ENCODE measurements at regions not wholly inside any gene's neighbourhood (a gene's known extent, or its start where the extent isn't known, plus 50 kb on each side); places are given as distances from the start of the nearest gene placed in this dataset.

- Histone ChIP-seq H3K4me2 (ENCODE audit: low read length) (no peak overlapping the region), H3K79me1 (ENCODE audit: low read length) (no peaks in the 10 kb centered on the region), H3K27ac (ENCODE audit: low read depth, low read length) (no peak overlapping the region), H3K18ac (ENCODE audit: low read length) (no peak overlapping the region), H4K8ac (ENCODE audit: low read depth, low read length) (no peak overlapping the region), H3K4me3 (ENCODE audit: low read length) (no peak overlapping the region), H3K23ac (ENCODE audit: low read length) (no peak overlapping the region), H3K79me2 (ENCODE audit: control insufficient read depth, insufficient read depth, low read length) (no peaks in the 10 kb centered on the region), H4K5ac (ENCODE audit: low read length) (no peak overlapping the region), H2BK5ac (ENCODE audit: low read length) (no peak overlapping the region), H3K27me3 (ENCODE audit: insufficient read depth, low read length, poor library complexity) (no peaks in the 10 kb centered on the region), H3K4ac (ENCODE audit: low read depth, low read length) (no peak overlapping the region), H2AK5ac (ENCODE audit: low read length) (no peak overlapping the region), H2BK15ac (replicated peaks; ENCODE audit: low read depth) (no peak overlapping the region), H3K9ac (ENCODE audit: low read length) (no peak overlapping the region), H3K36me3 (ENCODE audit: control insufficient read depth, insufficient read depth, low read length) (no peaks in the 10 kb centered on the region), H3K4me1 (ENCODE audit: control insufficient read depth, low read depth, low read length) (no peaks in the 10 kb centered on the region), H2BK120ac (ENCODE audit: low read depth, low read length) (no peak overlapping the region), H3K56ac (ENCODE audit: low read length) (no peak overlapping the region)
- DNase-seq: no peak
- no CpG with 5 or more reads among the region's 4 CpGs for WGBS (ENCODE audit: extremely low coverage, insufficient coverage, low lambda C conversion rate)
Measured at GRCh38 chr11:10380921-10381320, 74.1 kb upstream of the AMPD3 start.

GRCh38 chr11:10381736-10382135 lies 73.3 kb upstream of the AMPD3 start:
- no peaks in the 10 kb centered on the region for H3K36me3 ChIP-seq (ENCODE audit: control insufficient read depth, insufficient read depth, low read length)
- DNase-seq: no peak
- H2BK5ac ChIP-seq (ENCODE audit: low read length): no peak overlapping the region
- no peak overlapping the region for H4K5ac ChIP-seq (ENCODE audit: low read length)
- H3K79me2 ChIP-seq (ENCODE audit: control insufficient read depth, insufficient read depth, low read length): no peaks in the 10 kb centered on the region
- no peaks in the 10 kb centered on the region for H3K4me1 ChIP-seq (ENCODE audit: control insufficient read depth, low read depth, low read length)
- no peak overlapping the region for H4K8ac ChIP-seq (ENCODE audit: low read depth, low read length)
- H2AK5ac ChIP-seq (ENCODE audit: low read length): no peak overlapping the region
- H3K27ac ChIP-seq (ENCODE audit: low read depth, low read length): no peak overlapping the region
- H3K4ac ChIP-seq (ENCODE audit: low read depth, low read length): no peak overlapping the region
- no peaks in the 10 kb centered on the region for H3K27me3 ChIP-seq (ENCODE audit: insufficient read depth, low read length, poor library complexity)
- no peak overlapping the region for H2BK120ac ChIP-seq (ENCODE audit: low read depth, low read length)
- H3K23ac ChIP-seq (ENCODE audit: low read length): no peak overlapping the region
- H3K79me1 ChIP-seq (ENCODE audit: low read length): no peaks in the 10 kb centered on the region
- H3K56ac ChIP-seq (ENCODE audit: low read length): no peak overlapping the region
- H2BK15ac ChIP-seq (replicated peaks; ENCODE audit: low read depth): no peak overlapping the region
- H3K4me3 ChIP-seq (ENCODE audit: low read length): no peak overlapping the region
- no peak overlapping the region for H3K9ac ChIP-seq (ENCODE audit: low read length)
- no peak overlapping the region for H3K4me2 ChIP-seq (ENCODE audit: low read length)
- no peak overlapping the region for H3K18ac ChIP-seq (ENCODE audit: low read length)

GRCh38 chr11:10382518-10382917 lies 72.5 kb upstream of the AMPD3 start:
- Histone ChIP-seq H2BK5ac (ENCODE audit: low read length) (no peak overlapping the region), H3K79me1 (ENCODE audit: low read length) (no peaks in the 10 kb centered on the region), H3K27me3 (ENCODE audit: insufficient read depth, low read length, poor library complexity) (no peaks in the 10 kb centered on the region), H2BK120ac (ENCODE audit: low read depth, low read length) (no peak overlapping the region), H3K4me2 (ENCODE audit: low read length) (no peak overlapping the region), H4K8ac (ENCODE audit: low read depth, low read length) (no peak overlapping the region), H2BK15ac (replicated peaks; ENCODE audit: low read depth) (no peak overlapping the region), H3K23ac (ENCODE audit: low read length) (no peak overlapping the region), H2AK5ac (ENCODE audit: low read length) (no peak overlapping the region), H3K9ac (ENCODE audit: low read length) (no peak overlapping the region), H3K79me2 (ENCODE audit: control insufficient read depth, insufficient read depth, low read length) (no peaks in the 10 kb centered on the region), H3K18ac (ENCODE audit: low read length) (no peak overlapping the region), H4K5ac (ENCODE audit: low read length) (no peak overlapping the region), H3K4me3 (ENCODE audit: low read length) (no peak overlapping the region), H3K4ac (ENCODE audit: low read depth, low read length) (no peak overlapping the region), H3K56ac (ENCODE audit: low read length) (no peak overlapping the region), H3K36me3 (ENCODE audit: control insufficient read depth, insufficient read depth, low read length) (no peaks in the 10 kb centered on the region), H3K27ac (ENCODE audit: low read depth, low read length) (no peak overlapping the region), H3K4me1 (ENCODE audit: control insufficient read depth, low read depth, low read length) (no peaks in the 10 kb centered on the region)
- WGBS (ENCODE audit: extremely low coverage, insufficient coverage, low lambda C conversion rate): no CpG with 5 or more reads among the region's 6 CpGs
- DNase-seq: peak; percentile 61

- no peak overlapping the region for H3K4ac ChIP-seq (ENCODE audit: low read depth, low read length)
- H3K27me3 ChIP-seq (ENCODE audit: insufficient read depth, low read length, poor library complexity): no peaks in the 10 kb centered on the region
- H3K18ac ChIP-seq (ENCODE audit: low read length): no peak overlapping the region
- H2BK120ac ChIP-seq (ENCODE audit: low read depth, low read length): no peak overlapping the region
- WGBS (ENCODE audit: extremely low coverage, insufficient coverage, low lambda C conversion rate): no CpG with 5 or more reads among the region's 6 CpGs
- no peaks in the 10 kb centered on the region for H3K79me2 ChIP-seq (ENCODE audit: control insufficient read depth, insufficient read depth, low read length)
- no peaks in the 10 kb centered on the region for H3K4me1 ChIP-seq (ENCODE audit: control insufficient read depth, low read depth, low read length)
- H3K23ac ChIP-seq (ENCODE audit: low read length): no peak overlapping the region
- no peak overlapping the region for H2BK5ac ChIP-seq (ENCODE audit: low read length)
- H2BK15ac ChIP-seq (replicated peaks; ENCODE audit: low read depth): no peak overlapping the region
- no peak overlapping the region for H2AK5ac ChIP-seq (ENCODE audit: low read length)
- H4K5ac ChIP-seq (ENCODE audit: low read length): no peak overlapping the region
- H3K4me2 ChIP-seq (ENCODE audit: low read length): no peak overlapping the region
- H3K79me1 ChIP-seq (ENCODE audit: low read length): no peaks in the 10 kb centered on the region
- H3K56ac ChIP-seq (ENCODE audit: low read length): no peak overlapping the region
- H3K27ac ChIP-seq (ENCODE audit: low read depth, low read length): no peak overlapping the region
- no peak overlapping the region for H3K9ac ChIP-seq (ENCODE audit: low read length)
- DNase-seq: no peak
- H4K8ac ChIP-seq (ENCODE audit: low read depth, low read length): no peak overlapping the region
- no peaks in the 10 kb centered on the region for H3K36me3 ChIP-seq (ENCODE audit: control insufficient read depth, insufficient read depth, low read length)
- no peak overlapping the region for H3K4me3 ChIP-seq (ENCODE audit: low read length)
Measured at GRCh38 chr11:10385696-10386095, 69.4 kb upstream of the AMPD3 start.

GRCh38 chr11:10386361-10386760 lies 68.7 kb upstream of the AMPD3 start:
- H2BK120ac ChIP-seq (ENCODE audit: low read depth, low read length): no peak overlapping the region
- no peak overlapping the region for H4K8ac ChIP-seq (ENCODE audit: low read depth, low read length)
- no peak overlapping the region for H2AK5ac ChIP-seq (ENCODE audit: low read length)
- no peak overlapping the region for H3K9ac ChIP-seq (ENCODE audit: low read length)
- H2BK5ac ChIP-seq (ENCODE audit: low read length): no peak overlapping the region
- H3K4ac ChIP-seq (ENCODE audit: low read depth, low read length): no peak overlapping the region
- no peak overlapping the region for H4K5ac ChIP-seq (ENCODE audit: low read length)
- DNase-seq: no peak
- no peaks in the 10 kb centered on the region for H3K79me1 ChIP-seq (ENCODE audit: low read length)
- no peaks in the 10 kb centered on the region for H3K4me1 ChIP-seq (ENCODE audit: control insufficient read depth, low read depth, low read length)
- H3K36me3 ChIP-seq (ENCODE audit: control insufficient read depth, insufficient read depth, low read length): no peaks in the 10 kb centered on the region
- no peaks in the 10 kb centered on the region for H3K27me3 ChIP-seq (ENCODE audit: insufficient read depth, low read length, poor library complexity)
- H3K23ac ChIP-seq (ENCODE audit: low read length): no peak overlapping the region
- H3K18ac ChIP-seq (ENCODE audit: low read length): no peak overlapping the region
- H2BK15ac ChIP-seq (replicated peaks; ENCODE audit: low read depth): no peak overlapping the region
- H3K56ac ChIP-seq (ENCODE audit: low read length): no peak overlapping the region
- no peak overlapping the region for H3K4me3 ChIP-seq (ENCODE audit: low read length)
- H3K27ac ChIP-seq (ENCODE audit: low read depth, low read length): no peak overlapping the region
- WGBS (ENCODE audit: extremely low coverage, insufficient coverage, low lambda C conversion rate): no CpG with 5 or more reads among the region's 5 CpGs
- H3K79me2 ChIP-seq (ENCODE audit: control insufficient read depth, insufficient read depth, low read length): no peaks in the 10 kb centered on the region
- H3K4me2 ChIP-seq (ENCODE audit: low read length): no peak overlapping the region

GRCh38 chr11:10386861-10387205 lies 68.2 kb upstream of the AMPD3 start:
- Histone ChIP-seq H3K27me3 (ENCODE audit: insufficient read depth, low read length, poor library complexity) (no peaks in the 10 kb centered on the region), H2BK15ac (replicated peaks; ENCODE audit: low read depth) (no peak overlapping the region), H3K9ac (ENCODE audit: low read length) (no peak overlapping the region), H3K18ac (ENCODE audit: low read length) (no peak overlapping the region), H2AK5ac (ENCODE audit: low read length) (no peak overlapping the region), H2BK5ac (ENCODE audit: low read length) (no peak overlapping the region), H2BK120ac (ENCODE audit: low read depth, low read length) (no peak overlapping the region), H3K4me2 (ENCODE audit: low read length) (no peak overlapping the region), H3K36me3 (ENCODE audit: control insufficient read depth, insufficient read depth, low read length) (no peaks in the 10 kb centered on the region), H3K4ac (ENCODE audit: low read depth, low read length) (no peak overlapping the region), H3K4me1 (ENCODE audit: control insufficient read depth, low read depth, low read length) (no peaks in the 10 kb centered on the region), H3K56ac (ENCODE audit: low read length) (no peak overlapping the region), H3K79me1 (ENCODE audit: low read length) (no peaks in the 10 kb centered on the region), H3K27ac (ENCODE audit: low read depth, low read length) (no peak overlapping the region), H4K5ac (ENCODE audit: low read length) (no peak overlapping the region), H3K4me3 (ENCODE audit: low read length) (no peak overlapping the region), H3K23ac (ENCODE audit: low read length) (no peak overlapping the region), H4K8ac (ENCODE audit: low read depth, low read length) (no peak overlapping the region), H3K79me2 (ENCODE audit: control insufficient read depth, insufficient read depth, low read length) (no peaks in the 10 kb centered on the region)
- WGBS (ENCODE audit: extremely low coverage, insufficient coverage, low lambda C conversion rate): no CpG with 5 or more reads among the region's 6 CpGs
- DNase-seq: no peak

All from mesendoderm (in vitro differentiated cells).